Endothelial cell of umbilical vein (primary cell): ENCODE measurements at regions not wholly inside any gene's neighbourhood (a gene's known extent, or its start where the extent isn't known, plus 50 kb on each side); places are given as distances from the start of the nearest gene placed in this dataset.
"Not testable (repeated sequence)": the region's sequence is repeated elsewhere in the genome, so short reads cannot be mapped to it uniquely, and the experiment has no call there.

Source experiments
- EZH2 ChIP-seq: IDR thresholded peaks from 2 replicates; pipeline ENCODE4 v1.6.1; 2012; ENCODE audit warnings: borderline replicate concordance, low read depth, mild to moderate bottlenecking, moderate library complexity, low read length, inconsistent platforms; ENCODE audit not compliant: severe bottlenecking
- JUN ChIP-seq: IDR thresholded peaks from 2 replicates; pipeline ENCODE4 v1.6.1; 2011; ENCODE audit warnings: borderline replicate concordance, low read depth; ENCODE audit not compliant: insufficient read length, insufficient read depth
- TF ChIP-seq, protein P1 (sequence below), 2 donors: IDR thresholded peaks; 1 replicate in 1 of 2; 2 replicates in 1 of 2; pipeline ENCODE4 v1.5.1; 2011; ENCODE audit warnings: low read length in 2 of 2, mild to moderate bottlenecking in 2 of 2, moderate library complexity in 2 of 2, control low read depth in 1 of 2, inconsistent platforms in 1 of 2, low read depth in 1 of 2; ENCODE audit not compliant: insufficient read depth in 1 of 2; ENCODE audit errors: extremely low read depth in 1 of 2

GRCh38 chr21:6097736-6098135 is 4423.6 kb upstream of the TPTE start:
- TF ChIP-seq, protein P1, sequence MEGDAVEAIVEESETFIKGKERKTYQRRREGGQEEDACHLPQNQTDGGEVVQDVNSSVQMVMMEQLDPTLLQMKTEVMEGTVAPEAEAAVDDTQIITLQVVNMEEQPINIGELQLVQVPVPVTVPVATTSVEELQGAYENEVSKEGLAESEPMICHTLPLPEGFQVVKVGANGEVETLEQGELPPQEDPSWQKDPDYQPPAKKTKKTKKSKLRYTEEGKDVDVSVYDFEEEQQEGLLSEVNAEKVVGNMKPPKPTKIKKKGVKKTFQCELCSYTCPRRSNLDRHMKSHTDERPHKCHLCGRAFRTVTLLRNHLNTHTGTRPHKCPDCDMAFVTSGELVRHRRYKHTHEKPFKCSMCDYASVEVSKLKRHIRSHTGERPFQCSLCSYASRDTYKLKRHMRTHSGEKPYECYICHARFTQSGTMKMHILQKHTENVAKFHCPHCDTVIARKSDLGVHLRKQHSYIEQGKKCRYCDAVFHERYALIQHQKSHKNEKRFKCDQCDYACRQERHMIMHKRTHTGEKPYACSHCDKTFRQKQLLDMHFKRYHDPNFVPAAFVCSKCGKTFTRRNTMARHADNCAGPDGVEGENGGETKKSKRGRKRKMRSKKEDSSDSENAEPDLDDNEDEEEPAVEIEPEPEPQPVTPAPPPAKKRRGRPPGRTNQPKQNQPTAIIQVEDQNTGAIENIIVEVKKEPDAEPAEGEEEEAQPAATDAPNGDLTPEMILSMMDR (IDR thresholded peaks at IDR 0.05; ENCODE audit: extremely low read depth in 1 of 2, insufficient read depth in 1 of 2, low read depth in 1 of 2, low read length in 2 of 2) = not testable (repeated sequence)
- not testable (repeated sequence) for TF ChIP-seq JUN, EZH2
